Small intestine (tissue), 7 donors: ENCODE measurements at regions not wholly inside any gene's neighbourhood (a gene's known extent, or its start where the extent isn't known, plus 50 kb on each side); places are given as distances from the start of the nearest gene placed in this dataset.

Source experiments
- DNase-seq, 2 donors: peaks; one replicate each; pipeline versions ENCODE4 v3.0.0 to v3.0.0-alpha.2; 2013
- FAIRE-seq: peaks from 2 replicates; lab custom pipeline; 2012; peaks lifted over from hg19 to GRCh38; lab: Jason Lieb, UNC
- H3K27ac ChIP-seq, 3 donors: one replicate each; pipeline ENCODE4 v1.5.1; 2013; ENCODE audit warnings: low read length in 2 of 3, mild to moderate bottlenecking in 2 of 3, control low read depth in 1 of 3, inconsistent platforms in 1 of 3, low read depth in 1 of 3, moderate library complexity in 1 of 3
- H3K27me3 ChIP-seq, 3 donors: one replicate each; pipeline ENCODE4 v1.6.1; 2013; ENCODE audit warnings: low read length in 3 of 3, inconsistent platforms in 1 of 3; ENCODE audit not compliant: control insufficient read depth in 3 of 3, insufficient read depth in 3 of 3
- H3K36me3 ChIP-seq, 3 donors: one replicate each; pipeline ENCODE4 v1.6.1; 2013; ENCODE audit warnings: low read length in 3 of 3, inconsistent platforms in 1 of 3, low read depth in 1 of 3, mild to moderate bottlenecking in 1 of 3, moderate library complexity in 1 of 3; ENCODE audit not compliant: control insufficient read depth in 3 of 3, insufficient read depth in 2 of 3
- H3K4me1 ChIP-seq, 3 donors: one replicate each; pipeline ENCODE4 v1.6.1; 2013; ENCODE audit warnings: low read length in 2 of 3, inconsistent platforms in 1 of 3, low read depth in 1 of 3, mild to moderate bottlenecking in 1 of 3, moderate library complexity in 1 of 3; ENCODE audit not compliant: control insufficient read depth in 3 of 3, insufficient read depth in 2 of 3
- H3K4me3 ChIP-seq, 3 donors: one replicate each; pipeline ENCODE4 v1.5.1; 2013; ENCODE audit warnings: low read length in 3 of 3, control low read depth in 1 of 3, inconsistent platforms in 1 of 3, low read depth in 1 of 3, mild to moderate bottlenecking in 1 of 3, moderate library complexity in 1 of 3
- H3K9me3 ChIP-seq, 2 donors: one replicate each; pipeline ENCODE4 v1.6.1; 2013; ENCODE audit warnings: low read depth in 1 of 2, low read length in 1 of 2; ENCODE audit not compliant: control insufficient read depth in 2 of 2, insufficient read depth in 1 of 2
- WGBS, 3 donors: extraction: QIAGEN DNeasy Blood & Tissue Kit; methylation state at CpG; one replicate each; pipeline ENCODE4 v1.1.7; 2013; 5-methylcytosine and 5-hydroxymethylcytosine counted together
- donor health status: healthy with polysubstance abuse.
- donor health status: control.
- donor health status: control.
- donor health status: Bipolar disorder and iron deficiency.
- donor health status: healthy.

GRCh38 chr4:55016131-55016530, 109.3 kb downstream of the KDR start:
- no peaks in the 10 kb centered on the region for H3K36me3 ChIP-seq
- H3K4me3 ChIP-seq: no peak overlapping the region
- 63 to 90% (median 74%) methylated on average over 2 of the region's 2 CpGs for WGBS, 3 donors
- H3K27me3 ChIP-seq: no peaks in the 10 kb centered on the region
- H3K9me3 ChIP-seq: no peaks in the 10 kb centered on the region
- DNase-seq (no peak), FAIRE-seq (no peak)
- peaks cover 0 to 2% (median 2%) of the 10 kb centered on the region in 3 donors for H3K4me1 ChIP-seq
- no peak overlapping the region for H3K27ac ChIP-seq

- no peaks in the 10 kb centered on the region for H3K36me3 ChIP-seq
- H3K27ac ChIP-seq: no peak overlapping the region
- FAIRE-seq: no peak
- no peaks in the 10 kb centered on the region for H3K27me3 ChIP-seq
- H3K9me3 ChIP-seq: no peaks in the 10 kb centered on the region
- WGBS, 3 donors: 7 to 36% (median 21%) methylated on average over 2 of the region's 2 CpGs
- DNase-seq: peak in 1 of 2 donors; percentile 27
- H3K4me1 ChIP-seq: peaks cover 0 to 2% (median 2%) of the 10 kb centered on the region in 3 donors
- no peak overlapping the region for H3K4me3 ChIP-seq
Observed at GRCh38 chr4:55014876-55015275, 110.5 kb downstream of the KDR start.

DNA sequence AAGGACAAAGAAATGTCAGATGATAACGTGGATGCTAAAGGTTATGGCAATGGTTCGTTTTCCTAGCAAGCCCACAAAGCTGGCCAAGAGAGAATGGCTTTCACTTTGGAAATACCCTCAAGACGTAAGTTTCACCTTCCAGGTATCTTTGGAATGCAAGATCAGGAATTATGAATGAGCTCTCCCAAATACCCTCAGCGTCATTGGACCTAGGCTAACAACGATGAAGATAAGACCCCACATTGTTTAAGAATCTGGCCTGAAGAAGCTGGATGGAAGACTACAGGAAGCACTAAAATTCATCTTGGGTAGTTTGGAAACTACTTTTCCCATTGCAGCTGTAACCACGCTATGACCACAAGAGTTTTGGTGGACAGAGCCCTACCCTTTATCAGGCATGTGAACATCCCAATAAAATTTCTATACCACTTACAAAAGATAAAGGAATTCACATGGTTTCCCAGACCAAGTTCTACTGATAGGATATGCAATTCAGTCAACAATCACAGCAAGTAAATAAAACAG, 111.9 kb downstream of the KDR start:
- WGBS, 3 donors: 83 to 86% (median 85%) methylated on average over 6 of the region's 6 CpGs
- no peak overlapping the region for H3K4me3 ChIP-seq
- FAIRE-seq: no peak
- no peak for DNase-seq
- H3K4me1 ChIP-seq: peaks cover 0 to 2% (median 2%) of the 10 kb centered on the region in 3 donors
- H3K27me3 ChIP-seq: no peaks in the 10 kb centered on the region
- H3K36me3 ChIP-seq: no peaks in the 10 kb centered on the region
- no peak overlapping the region for H3K27ac ChIP-seq
- H3K9me3 ChIP-seq: no peaks in the 10 kb centered on the region

GRCh38 chr4:55012363-55013230, 112.8 kb downstream of the KDR start:
- Histone ChIP-seq H3K4me3 (no peak overlapping the region), H3K4me1 (peaks cover 0 to 2% (median 2%) of the 10 kb centered on the region in 3 donors), H3K27me3 (no peaks in the 10 kb centered on the region), H3K27ac (no peak overlapping the region), H3K36me3 (no peaks in the 10 kb centered on the region), H3K9me3 (no peaks in the 10 kb centered on the region)
- WGBS, 3 donors: 30 to 61% (median 41%) methylated on average over 8 of the region's 8 CpGs
- DNase-seq (peak; percentile 36 to 81), FAIRE-seq (no peak)

DNA sequence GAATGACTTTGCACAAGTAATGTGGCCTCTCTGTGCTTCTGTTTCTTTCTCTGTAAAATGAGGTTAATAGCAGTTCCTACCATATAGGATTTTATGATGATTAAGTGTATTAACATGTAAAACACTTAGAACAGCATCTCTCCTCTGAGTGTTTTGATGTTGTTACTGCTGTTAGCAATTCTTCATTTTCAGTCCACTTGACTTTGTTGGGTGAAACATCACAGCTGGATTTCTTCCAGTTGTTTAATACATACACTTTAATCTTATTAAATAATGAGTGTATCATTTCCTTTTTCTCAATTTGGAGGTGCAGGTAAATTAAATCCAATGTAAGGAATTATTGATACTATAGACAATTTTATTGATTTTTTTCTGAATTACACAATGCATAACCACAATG, 113.6 kb downstream of the KDR start:
- no peak overlapping the region for H3K27ac ChIP-seq
- H3K4me1 ChIP-seq: peaks cover 0 to 2% (median 2%) of the 10 kb centered on the region in 3 donors
- no peaks in the 10 kb centered on the region for H3K9me3 ChIP-seq
- H3K36me3 ChIP-seq: no peaks in the 10 kb centered on the region
- DNase-seq (no peak), FAIRE-seq (no peak)
- H3K4me3 ChIP-seq: no peak overlapping the region
- no peaks in the 10 kb centered on the region for H3K27me3 ChIP-seq

DNA sequence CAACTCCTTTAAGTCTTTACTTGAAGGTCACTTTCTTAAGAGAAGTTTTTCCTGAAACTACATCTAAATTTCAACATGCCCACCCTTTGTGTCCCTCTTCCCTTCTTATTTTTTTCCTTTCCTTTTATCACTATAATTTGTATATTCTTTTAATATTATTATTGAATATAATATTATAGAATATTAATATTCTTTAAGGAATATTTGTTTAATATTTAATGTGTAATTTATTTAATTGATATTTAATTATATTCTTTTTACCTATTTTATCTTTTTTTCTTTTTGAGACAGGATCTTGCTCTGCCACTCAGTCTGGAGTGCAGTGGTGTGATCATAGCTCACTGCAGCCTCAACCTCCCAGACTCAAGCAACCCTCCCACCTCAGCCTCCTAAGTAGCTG, 114.8 kb downstream of the KDR start:
- peak; percentile 71 for FAIRE-seq
- Histone ChIP-seq H3K4me3 (no peak overlapping the region), H3K9me3 (no peaks in the 10 kb centered on the region), H3K36me3 (no peaks in the 10 kb centered on the region), H3K27ac (no peak overlapping the region), H3K27me3 (no peaks in the 10 kb centered on the region), H3K4me1 (peaks cover 0 to 2% (median 2%) of the 10 kb centered on the region in 3 donors)
- no peak for DNase-seq

DNA sequence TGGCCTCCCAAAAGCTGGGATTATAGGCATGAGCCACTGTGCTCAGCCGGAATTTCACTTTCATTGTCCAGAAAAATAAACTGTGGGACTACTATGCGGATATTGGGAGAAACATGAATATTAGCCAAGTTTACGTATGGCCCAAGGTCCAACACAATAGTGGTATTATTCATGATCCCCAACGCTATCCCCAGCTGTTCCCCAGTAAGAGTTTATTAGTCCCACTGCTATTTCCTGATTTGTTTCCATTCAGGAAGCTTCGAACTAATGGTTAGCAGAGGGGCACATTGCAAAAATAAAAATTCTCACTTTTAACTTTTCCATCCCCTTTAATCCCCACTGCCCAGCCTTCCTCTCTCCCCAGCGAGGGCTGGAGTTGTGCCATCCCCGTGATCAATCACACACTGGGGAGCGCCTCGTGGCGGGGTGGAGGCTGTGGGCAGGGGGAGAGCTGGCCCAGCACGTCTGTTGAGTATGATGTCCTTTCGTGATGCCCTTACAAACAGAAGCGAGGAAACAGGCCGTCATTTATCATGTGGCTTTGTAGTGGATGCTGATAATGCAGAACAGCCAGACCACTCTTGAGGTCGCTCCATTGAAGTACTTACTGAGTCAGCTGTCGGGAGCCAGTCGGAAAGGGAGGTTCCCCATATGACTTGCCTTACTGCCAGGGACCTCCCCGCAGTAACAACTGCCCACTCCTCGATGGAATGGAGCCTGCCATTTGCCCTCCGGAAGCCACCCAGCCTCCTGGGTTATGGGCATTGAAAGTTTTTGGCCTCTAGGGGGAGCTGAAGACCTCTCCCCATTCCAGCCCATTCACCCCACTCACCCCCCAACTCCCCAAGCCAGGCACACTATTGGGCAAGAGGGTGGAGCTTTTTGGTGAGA, 117.0 kb downstream of the KDR start:
- no peak for FAIRE-seq
- no peak for DNase-seq
- no peak overlapping the region for H3K27ac ChIP-seq
- no peaks in the 10 kb centered on the region for H3K27me3 ChIP-seq
- no peaks in the 10 kb centered on the region for H3K36me3 ChIP-seq
- WGBS, 3 donors: 68 to 85% (median 83%) methylated on average over 20 of the region's 20 CpGs
- no peak overlapping the region for H3K4me3 ChIP-seq
- H3K9me3 ChIP-seq: no peaks in the 10 kb centered on the region
- H3K4me1 ChIP-seq: peaks cover 0 to 2% (median 2%) of the 10 kb centered on the region in 3 donors

DNA sequence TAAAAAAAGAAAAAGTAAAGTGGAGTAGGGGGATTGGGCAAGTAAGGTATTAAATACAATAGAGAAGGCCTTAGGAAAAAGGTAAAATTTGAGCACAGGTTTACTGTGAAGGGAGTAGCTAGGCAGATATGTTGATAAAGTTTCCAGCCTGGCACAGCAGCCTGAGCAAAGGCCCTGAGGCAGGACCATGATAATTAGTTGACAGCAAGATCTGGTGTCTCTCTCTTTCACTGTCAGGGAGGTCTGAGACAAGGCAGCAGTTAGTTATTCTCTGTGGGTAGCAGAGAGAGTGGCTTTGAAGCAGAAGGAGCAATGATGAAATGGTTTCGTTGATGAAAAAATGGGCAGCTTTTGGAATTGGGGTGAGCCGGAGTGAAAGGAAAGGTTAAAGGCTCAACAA, 119.5 kb downstream of the KDR start:
- H3K27me3 ChIP-seq: no peaks in the 10 kb centered on the region
- 91 to 100% (median 92%) methylated on average over 2 of the region's 2 CpGs for WGBS, 3 donors
- no peak for FAIRE-seq
- no peaks in the 10 kb centered on the region for H3K9me3 ChIP-seq
- H3K27ac ChIP-seq: no peak overlapping the region
- H3K36me3 ChIP-seq: no peaks in the 10 kb centered on the region
- H3K4me3 ChIP-seq: no peak overlapping the region
- no peaks in the 10 kb centered on the region for H3K4me1 ChIP-seq
- no peak for DNase-seq
